Activated naive CD8-positive, alpha-beta T cell (primary cell): ENCODE measurements at regions not wholly inside any gene's neighbourhood (a gene's known extent, or its start where the extent isn't known, plus 50 kb on each side); places are given as distances from the start of the nearest gene placed in this dataset.

Source experiments
- H3K27ac Mint-ChIP-seq: one replicate; pipeline ENCODE4 v1.8.0; 2021; ENCODE audit warnings: mixed read lengths
- H3K27me3 Mint-ChIP-seq: one replicate; pipeline ENCODE4 v1.8.0; 2021; ENCODE audit warnings: mixed read lengths
- H3K36me3 Mint-ChIP-seq: one replicate; pipeline ENCODE4 v1.8.0; 2021; ENCODE audit warnings: mixed read lengths
- H3K4me1 Mint-ChIP-seq: one replicate; pipeline ENCODE4 v1.8.0; 2021; ENCODE audit warnings: low read depth, mixed read lengths
- H3K4me3 Mint-ChIP-seq: one replicate; pipeline ENCODE4 v1.8.0; 2021; ENCODE audit warnings: mild to moderate bottlenecking, mixed read lengths
- H3K9me3 Mint-ChIP-seq: one replicate; pipeline ENCODE4 v1.8.0; 2021; ENCODE audit warnings: low read depth, mixed read lengths

DNA sequence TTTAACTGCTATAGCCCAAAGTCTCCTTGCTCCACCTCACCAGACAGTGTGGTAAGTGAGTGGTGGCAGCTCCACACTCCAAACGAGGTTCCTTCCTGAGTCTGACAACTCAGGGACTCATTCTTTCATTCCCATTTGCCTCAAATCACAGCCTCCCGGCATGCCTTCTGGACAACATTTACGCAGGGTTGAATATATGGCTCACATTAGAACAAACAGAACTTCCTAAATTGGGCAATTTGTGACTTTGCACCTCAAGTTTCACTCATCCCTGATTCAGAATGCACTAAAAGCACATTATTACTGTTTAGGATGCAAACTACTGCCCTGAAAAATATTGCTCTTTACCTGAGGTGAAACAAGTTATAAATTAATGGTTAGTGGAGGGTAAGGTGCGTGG lies 224.6 kb upstream of the PPARGC1A start:
- Mint-ChIP-seq H3K4me3 (no peak overlapping the region), H3K27me3 (peaks cover 2% of the 10 kb centered on the region), H3K9me3 (peaks cover 4% of the 10 kb centered on the region), H3K27ac (no peak overlapping the region), H3K36me3 (no peaks in the 10 kb centered on the region), H3K4me1 (no peaks in the 10 kb centered on the region)

- peaks cover 2% of the 10 kb centered on the region for H3K27me3 Mint-ChIP-seq
Measured at GRCh38 chr4:24112466-24112865, 222.6 kb upstream of the PPARGC1A start.

GRCh38 chr4:24108567-24108966 lies 218.7 kb upstream of the PPARGC1A start:
- Mint-ChIP-seq H3K4me3 (no peak overlapping the region), H3K36me3 (no peaks in the 10 kb centered on the region), H3K27me3 (no peaks in the 10 kb centered on the region), H3K9me3 (peaks cover 4% of the 10 kb centered on the region), H3K27ac (no peak overlapping the region), H3K4me1 (no peaks in the 10 kb centered on the region)

More at GRCh38 chr4:24112466-24112865, 222.6 kb upstream of the PPARGC1A start:
- Mint-ChIP-seq H3K4me1 (no peaks in the 10 kb centered on the region), H3K4me3 (no peak overlapping the region), H3K27ac (no peak overlapping the region), H3K36me3 (no peaks in the 10 kb centered on the region), H3K9me3 (peaks cover 4% of the 10 kb centered on the region)

DNA sequence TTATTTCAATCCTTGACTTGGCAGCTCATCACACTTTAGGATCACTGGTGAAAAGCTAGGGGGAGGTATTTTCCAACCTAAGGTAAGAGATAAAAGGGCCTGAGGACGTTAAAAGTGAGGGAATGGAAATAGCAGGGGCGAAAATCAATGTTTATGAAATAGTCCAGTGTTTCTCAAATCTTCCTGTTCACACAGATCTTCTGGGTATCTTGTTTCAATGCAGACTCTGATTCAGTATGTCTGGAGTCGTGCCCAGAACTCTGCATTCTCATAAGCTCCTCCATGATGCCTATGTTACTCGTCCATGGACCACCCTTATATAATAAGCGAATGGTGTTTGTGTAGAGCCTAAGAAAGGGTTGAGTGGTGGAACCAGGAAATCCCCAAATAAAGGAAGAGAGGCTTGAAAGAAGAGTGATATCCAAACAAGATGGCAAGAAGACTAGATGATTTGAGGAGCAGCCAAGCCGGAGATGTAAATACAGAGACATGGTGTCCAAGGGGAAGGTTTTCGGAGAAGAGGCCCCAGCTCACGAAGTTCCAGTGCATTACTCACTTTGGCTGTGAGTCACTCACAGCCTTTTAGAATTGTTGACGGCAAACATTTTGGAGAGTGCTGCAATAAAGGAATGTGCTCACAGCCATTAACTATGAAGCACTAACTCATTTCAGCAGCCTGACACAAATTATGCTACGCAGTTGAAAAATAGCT lies 215.6 kb upstream of the PPARGC1A start:
- Mint-ChIP-seq H3K27me3 (no peaks in the 10 kb centered on the region), H3K27ac (no peak overlapping the region), H3K4me3 (no peak overlapping the region)

DNA sequence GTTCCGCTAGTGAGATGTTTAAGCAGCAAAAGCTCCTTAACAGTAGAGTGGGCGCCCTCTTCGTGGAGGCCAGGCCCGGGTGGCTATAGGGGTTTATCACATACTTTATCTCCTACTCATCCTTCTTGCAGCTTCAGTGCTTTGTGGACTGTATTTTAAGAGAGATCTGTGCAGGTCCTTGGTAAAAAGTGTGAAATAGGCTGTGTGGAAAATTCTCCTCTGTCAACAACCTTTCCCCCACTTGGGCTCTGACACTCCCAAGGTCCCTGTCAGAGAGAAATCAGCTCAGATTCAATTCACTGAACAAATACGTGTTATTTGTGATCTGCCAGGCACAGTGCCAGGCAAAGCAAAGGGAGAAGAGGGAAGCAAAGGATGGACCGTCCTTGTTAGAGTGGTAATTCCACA lies 214.3 kb upstream of the PPARGC1A start:
- no peaks in the 10 kb centered on the region for H3K27me3 Mint-ChIP-seq
- no peaks in the 10 kb centered on the region for H3K36me3 Mint-ChIP-seq
- H3K4me3 Mint-ChIP-seq, result no peak overlapping the region
- H3K9me3 Mint-ChIP-seq, result no peaks in the 10 kb centered on the region
- no peaks in the 10 kb centered on the region for H3K4me1 Mint-ChIP-seq
- H3K27ac Mint-ChIP-seq, result no peak overlapping the region

More for the DNA sequence above, 215.6 kb upstream of the PPARGC1A start:
- Mint-ChIP-seq H3K36me3 (no peaks in the 10 kb centered on the region), H3K9me3 (peaks cover 4% of the 10 kb centered on the region), H3K4me1 (no peaks in the 10 kb centered on the region)

- no peaks in the 10 kb centered on the region for H3K36me3 Mint-ChIP-seq
- H3K9me3 Mint-ChIP-seq, result no peaks in the 10 kb centered on the region
- no peak overlapping the region for H3K4me3 Mint-ChIP-seq
- H3K4me1 Mint-ChIP-seq, result no peaks in the 10 kb centered on the region
- no peak overlapping the region for H3K27ac Mint-ChIP-seq
- H3K27me3 Mint-ChIP-seq, result no peaks in the 10 kb centered on the region
Measured at GRCh38 chr4:24103434-24104157, 213.7 kb upstream of the PPARGC1A start.

DNA sequence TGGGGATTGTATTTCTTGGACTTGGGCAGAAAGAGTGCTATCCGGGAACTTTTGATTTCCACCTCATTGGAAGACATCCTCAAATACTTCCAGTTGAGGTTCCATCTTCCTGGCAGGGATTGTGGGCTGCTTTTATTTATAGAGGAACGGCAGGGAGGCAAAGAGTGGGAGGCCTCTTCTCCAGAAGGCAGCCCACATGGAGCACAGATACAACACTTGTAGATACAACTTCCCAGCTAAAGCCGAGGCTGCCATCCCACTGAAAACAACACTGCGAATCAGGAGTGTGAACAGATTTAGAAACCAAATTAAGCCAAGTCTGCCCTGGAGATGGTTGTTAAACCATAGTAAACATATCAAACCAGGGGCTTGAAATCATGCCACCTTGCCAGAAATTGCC lies 212.8 kb upstream of the PPARGC1A start:
- Mint-ChIP-seq H3K4me1 (no peaks in the 10 kb centered on the region), H3K36me3 (no peaks in the 10 kb centered on the region), H3K27me3 (no peaks in the 10 kb centered on the region), H3K4me3 (no peak overlapping the region), H3K27ac (no peak overlapping the region), H3K9me3 (no peaks in the 10 kb centered on the region)

GRCh38 chr4:24096603-24097002 lies 206.8 kb upstream of the PPARGC1A start:
- Mint-ChIP-seq H3K27me3 (no peaks in the 10 kb centered on the region), H3K36me3 (no peaks in the 10 kb centered on the region), H3K27ac (no peak overlapping the region), H3K4me3 (no peak overlapping the region), H3K9me3 (no peaks in the 10 kb centered on the region), H3K4me1 (no peaks in the 10 kb centered on the region)

DNA sequence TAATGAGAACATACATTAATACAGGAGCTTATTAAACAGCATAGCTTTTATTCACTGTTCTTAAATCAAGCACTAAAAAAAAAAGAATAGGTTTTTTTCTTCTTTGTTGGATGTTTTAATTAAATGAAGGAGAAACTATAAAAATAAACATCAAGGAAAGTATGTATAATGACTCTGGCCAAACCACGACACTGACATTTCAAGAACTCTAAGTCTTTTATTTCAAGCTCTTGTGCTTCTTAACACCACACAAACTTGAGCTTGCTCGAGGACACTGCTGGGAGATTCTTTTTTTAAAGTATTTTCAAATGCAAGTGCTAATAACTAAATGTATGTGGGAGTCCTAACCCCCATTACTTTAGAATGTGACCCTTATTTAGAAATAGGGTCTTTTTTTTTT lies 204.9 kb upstream of the PPARGC1A start:
- Mint-ChIP-seq H3K27me3 (no peaks in the 10 kb centered on the region), H3K9me3 (no peaks in the 10 kb centered on the region), H3K27ac (no peak overlapping the region), H3K4me3 (no peak overlapping the region), H3K36me3 (no peaks in the 10 kb centered on the region), H3K4me1 (no peaks in the 10 kb centered on the region)

GRCh38 chr4:24093446-24093845 lies 203.6 kb upstream of the PPARGC1A start:
- Mint-ChIP-seq H3K4me1 (no peaks in the 10 kb centered on the region), H3K4me3 (no peak overlapping the region)

DNA sequence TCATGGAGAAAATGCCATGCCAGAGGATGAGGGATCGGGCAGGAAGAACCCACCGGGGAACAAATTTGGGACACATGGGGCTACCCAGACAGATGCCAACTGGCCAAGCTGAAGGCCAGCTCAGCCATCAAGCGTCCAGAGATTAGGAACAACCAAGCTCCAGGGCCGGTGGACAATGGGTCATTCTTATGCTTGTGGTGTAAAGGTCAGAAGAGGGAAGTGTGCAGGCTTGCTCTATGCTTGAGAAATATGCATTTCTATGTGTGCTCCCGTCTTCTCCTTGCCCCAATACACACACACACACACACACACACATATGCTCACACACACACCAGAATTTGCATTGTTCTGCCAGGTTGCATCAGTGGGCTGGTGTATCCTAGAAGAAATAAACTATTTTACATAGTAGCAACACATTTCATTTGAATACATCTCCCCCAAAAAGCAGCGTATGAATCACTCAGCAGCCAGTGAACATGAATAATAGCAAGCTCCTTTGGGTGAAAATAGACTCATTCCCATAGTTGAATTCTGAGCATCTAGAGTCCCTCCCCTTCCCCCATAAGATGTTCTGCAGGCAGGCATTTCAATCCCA lies 201.9 kb upstream of the PPARGC1A start:
- H3K4me1 Mint-ChIP-seq, result no peaks in the 10 kb centered on the region
- no peaks in the 10 kb centered on the region for H3K9me3 Mint-ChIP-seq
- no peaks in the 10 kb centered on the region for H3K27me3 Mint-ChIP-seq
- H3K27ac Mint-ChIP-seq, result no peak overlapping the region
- no peak overlapping the region for H3K4me3 Mint-ChIP-seq
- H3K36me3 Mint-ChIP-seq, result no peaks in the 10 kb centered on the region

More at GRCh38 chr4:24093446-24093845, 203.6 kb upstream of the PPARGC1A start:
- Mint-ChIP-seq H3K9me3 (no peaks in the 10 kb centered on the region), H3K27me3 (no peaks in the 10 kb centered on the region), H3K27ac (no peak overlapping the region), H3K36me3 (no peaks in the 10 kb centered on the region)

DNA sequence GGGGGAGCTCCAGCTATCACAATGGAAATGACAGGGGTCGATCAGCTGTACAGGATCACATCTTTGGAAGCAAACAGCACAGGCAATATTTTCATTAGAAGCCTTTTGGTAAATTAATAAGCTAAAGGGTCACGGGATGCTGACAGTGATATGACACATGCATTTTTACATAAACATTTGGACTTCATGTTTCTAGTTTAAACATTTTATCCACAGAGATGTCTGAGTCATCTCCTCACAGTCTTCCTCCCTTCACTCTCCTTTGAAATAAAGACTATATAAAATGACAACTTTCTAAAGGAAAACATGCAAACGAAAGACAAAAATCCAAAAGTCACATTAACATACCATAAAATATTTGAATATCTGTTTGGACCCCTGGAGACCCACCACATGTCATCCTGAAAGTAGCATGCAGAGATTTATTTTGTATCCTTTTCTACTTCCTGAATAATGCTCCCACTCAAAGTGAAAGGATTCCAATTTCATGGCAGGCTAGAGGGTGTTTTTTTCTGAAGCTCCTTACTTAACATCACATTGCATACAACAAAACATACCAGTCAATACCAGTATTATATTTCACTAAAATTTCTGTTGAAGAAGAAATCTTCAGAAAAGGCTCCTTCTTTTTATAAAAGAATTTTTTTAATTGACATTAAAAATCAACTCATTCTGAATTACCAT lies 200.1 kb upstream of the PPARGC1A start:
- no peaks in the 10 kb centered on the region for H3K36me3 Mint-ChIP-seq
- no peak overlapping the region for H3K27ac Mint-ChIP-seq
- no peaks in the 10 kb centered on the region for H3K9me3 Mint-ChIP-seq
- no peaks in the 10 kb centered on the region for H3K27me3 Mint-ChIP-seq
- no peaks in the 10 kb centered on the region for H3K4me1 Mint-ChIP-seq
- H3K4me3 Mint-ChIP-seq, result no peak overlapping the region

DNA sequence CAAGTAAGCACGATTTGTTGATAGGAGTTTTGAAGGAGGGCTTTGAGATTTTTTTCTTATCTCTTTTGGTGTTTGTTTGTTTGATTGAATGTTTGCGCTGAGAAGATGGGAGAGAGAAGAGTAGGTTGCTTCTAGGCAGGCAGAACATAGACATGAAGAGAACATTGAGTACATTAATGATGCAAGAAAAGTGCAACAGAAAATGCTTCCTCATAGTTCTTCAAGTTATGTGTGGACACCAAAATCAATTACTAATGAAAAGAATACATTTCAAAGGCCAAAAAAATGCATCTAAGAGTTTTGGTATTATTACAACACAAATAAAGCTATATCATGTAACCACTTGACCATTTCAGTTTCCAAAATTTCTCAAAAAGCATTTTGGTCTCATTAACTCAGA lies 191.0 kb upstream of the PPARGC1A start:
- Mint-ChIP-seq H3K27ac (no peak overlapping the region), H3K4me3 (no peak overlapping the region), H3K4me1 (no peaks in the 10 kb centered on the region), H3K9me3 (peaks cover 8% of the 10 kb centered on the region), H3K36me3 (no peaks in the 10 kb centered on the region), H3K27me3 (peaks cover 1% of the 10 kb centered on the region)

- peaks cover 17% of the 10 kb centered on the region for H3K9me3 Mint-ChIP-seq
- no peak overlapping the region for H3K27ac Mint-ChIP-seq
- H3K4me3 Mint-ChIP-seq, result no peak overlapping the region
- no peaks in the 10 kb centered on the region for H3K36me3 Mint-ChIP-seq
- H3K4me1 Mint-ChIP-seq, result no peaks in the 10 kb centered on the region
- H3K27me3 Mint-ChIP-seq, result no peaks in the 10 kb centered on the region
Measured at GRCh38 chr4:24078347-24078962, 188.6 kb upstream of the PPARGC1A start.

DNA sequence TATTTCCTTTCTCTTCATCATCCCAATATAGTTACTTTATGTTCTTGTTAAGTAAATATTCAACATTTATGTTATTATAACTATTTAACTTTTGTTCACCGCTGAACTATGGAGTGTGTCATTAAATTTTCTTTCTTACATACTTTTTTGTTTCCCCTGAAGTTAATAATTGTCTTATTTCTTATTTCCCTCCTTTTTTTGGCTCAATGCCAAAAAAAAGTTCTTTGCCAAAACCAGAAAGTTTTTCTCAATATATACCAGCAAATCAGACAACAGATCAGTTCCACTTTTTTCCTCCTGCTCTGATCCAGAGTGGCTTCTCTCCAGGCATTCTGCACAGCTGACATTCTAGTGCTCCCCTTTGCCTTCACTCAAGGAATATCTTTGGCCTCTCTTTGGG lies 187.0 kb upstream of the PPARGC1A start:
- Mint-ChIP-seq H3K4me3 (no peak overlapping the region), H3K27ac (no peak overlapping the region), H3K36me3 (no peaks in the 10 kb centered on the region), H3K4me1 (no peaks in the 10 kb centered on the region), H3K9me3 (peaks cover 17% of the 10 kb centered on the region), H3K27me3 (no peaks in the 10 kb centered on the region)
